ENCODE measurements at regions not wholly inside any gene's neighbourhood (a gene's known extent, or its start where the extent isn't known, plus 50 kb on each side); places are given as distances from the start of the nearest gene placed in this dataset.

- TF ChIP-seq CTCF (IDR thresholded peaks at IDR 0.05; ENCODE audit: low read depth, low read length) (no peak), POLR2A (IDR thresholded peaks at IDR 0.05; ENCODE audit: extremely low read depth, insufficient read length) (no peak)
Observed at GRCh38 chr13:26895808-26896466, 135.4 kb upstream of the GPR12 start.
